VCaP (cell line): ENCODE measurements at regions not wholly inside any gene's neighbourhood (a gene's known extent, or its start where the extent isn't known, plus 50 kb on each side); places are given as distances from the start of the nearest gene placed in this dataset.

Experiments used
- H3K27ac ChIP-seq: fragments of 450-650 bp; 2 replicates; pipeline ENCODE4 v1.5.1; 2017
- TF ChIP-seq, protein P1 (sequence below): fragments of 450-650 bp; conservative IDR thresholded peaks from 2 replicates; pipeline ENCODE4 v1.5.1; 2017; ENCODE audit warnings: mild to moderate bottlenecking, moderate library complexity

DNA sequence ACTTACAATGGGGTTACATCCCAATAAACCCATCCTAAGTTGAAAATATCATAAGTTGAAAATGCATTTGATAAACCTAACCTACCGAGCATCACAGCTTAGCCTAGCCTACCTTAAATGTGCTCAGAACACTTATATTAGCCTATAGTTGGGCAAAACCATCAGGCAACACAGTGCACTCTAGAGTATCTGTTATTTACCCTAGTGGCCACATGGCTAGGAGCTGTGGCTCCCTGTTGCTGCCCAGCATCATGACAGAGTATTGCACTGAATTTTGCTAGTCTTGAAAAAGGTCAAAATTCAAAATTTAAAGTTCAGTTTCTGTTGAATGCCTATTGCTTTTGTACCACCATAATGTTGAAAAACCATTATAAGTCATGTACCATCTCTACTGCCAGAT lies 482.7 kb upstream of the ZEB2 start:
- TF ChIP-seq, protein P1, sequence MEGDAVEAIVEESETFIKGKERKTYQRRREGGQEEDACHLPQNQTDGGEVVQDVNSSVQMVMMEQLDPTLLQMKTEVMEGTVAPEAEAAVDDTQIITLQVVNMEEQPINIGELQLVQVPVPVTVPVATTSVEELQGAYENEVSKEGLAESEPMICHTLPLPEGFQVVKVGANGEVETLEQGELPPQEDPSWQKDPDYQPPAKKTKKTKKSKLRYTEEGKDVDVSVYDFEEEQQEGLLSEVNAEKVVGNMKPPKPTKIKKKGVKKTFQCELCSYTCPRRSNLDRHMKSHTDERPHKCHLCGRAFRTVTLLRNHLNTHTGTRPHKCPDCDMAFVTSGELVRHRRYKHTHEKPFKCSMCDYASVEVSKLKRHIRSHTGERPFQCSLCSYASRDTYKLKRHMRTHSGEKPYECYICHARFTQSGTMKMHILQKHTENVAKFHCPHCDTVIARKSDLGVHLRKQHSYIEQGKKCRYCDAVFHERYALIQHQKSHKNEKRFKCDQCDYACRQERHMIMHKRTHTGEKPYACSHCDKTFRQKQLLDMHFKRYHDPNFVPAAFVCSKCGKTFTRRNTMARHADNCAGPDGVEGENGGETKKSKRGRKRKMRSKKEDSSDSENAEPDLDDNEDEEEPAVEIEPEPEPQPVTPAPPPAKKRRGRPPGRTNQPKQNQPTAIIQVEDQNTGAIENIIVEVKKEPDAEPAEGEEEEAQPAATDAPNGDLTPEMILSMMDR = no peak
- H3K27ac ChIP-seq = no peak overlapping the region

DNA sequence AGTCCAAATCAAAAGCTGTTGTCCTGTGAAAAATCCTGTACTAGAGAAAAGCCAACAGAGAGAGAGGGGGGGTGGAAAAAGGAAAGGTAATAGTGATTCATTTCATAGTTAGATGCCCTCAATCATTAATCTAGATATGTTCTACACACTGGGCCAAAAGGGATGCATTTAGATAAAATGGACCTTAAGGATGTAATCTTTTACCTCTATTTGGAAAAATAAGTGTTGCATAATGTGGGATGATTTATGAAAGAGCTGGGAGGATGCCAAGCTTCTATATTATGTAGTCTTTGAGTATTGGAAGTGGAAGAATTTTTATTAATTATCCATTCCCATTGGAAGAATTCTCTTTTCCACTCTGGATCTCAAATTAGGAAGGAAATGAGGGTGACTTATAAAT lies 480.5 kb upstream of the ZEB2 start:
- no peak overlapping the region for H3K27ac ChIP-seq
- TF ChIP-seq, protein P1 = no peak

DNA sequence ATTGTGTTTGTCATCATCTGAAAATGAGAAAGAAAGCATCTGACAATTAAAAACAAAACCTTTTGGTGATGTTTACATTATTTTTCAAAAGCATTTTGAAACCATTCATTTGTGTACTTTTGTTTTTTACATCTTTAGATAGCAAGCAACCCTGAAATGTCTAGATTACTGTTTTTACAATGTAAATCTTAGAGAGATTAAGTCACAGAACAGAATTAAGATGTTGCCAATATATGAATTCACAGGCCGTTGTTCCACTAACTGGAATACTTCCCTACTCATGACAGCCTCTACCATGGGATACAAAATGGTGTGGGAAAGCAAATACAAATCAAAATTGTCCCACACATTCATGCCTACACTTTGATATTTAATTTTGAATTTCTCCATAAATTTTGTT lies 480.0 kb upstream of the ZEB2 start:
- TF ChIP-seq, protein P1 = no peak
- no peak overlapping the region for H3K27ac ChIP-seq

DNA sequence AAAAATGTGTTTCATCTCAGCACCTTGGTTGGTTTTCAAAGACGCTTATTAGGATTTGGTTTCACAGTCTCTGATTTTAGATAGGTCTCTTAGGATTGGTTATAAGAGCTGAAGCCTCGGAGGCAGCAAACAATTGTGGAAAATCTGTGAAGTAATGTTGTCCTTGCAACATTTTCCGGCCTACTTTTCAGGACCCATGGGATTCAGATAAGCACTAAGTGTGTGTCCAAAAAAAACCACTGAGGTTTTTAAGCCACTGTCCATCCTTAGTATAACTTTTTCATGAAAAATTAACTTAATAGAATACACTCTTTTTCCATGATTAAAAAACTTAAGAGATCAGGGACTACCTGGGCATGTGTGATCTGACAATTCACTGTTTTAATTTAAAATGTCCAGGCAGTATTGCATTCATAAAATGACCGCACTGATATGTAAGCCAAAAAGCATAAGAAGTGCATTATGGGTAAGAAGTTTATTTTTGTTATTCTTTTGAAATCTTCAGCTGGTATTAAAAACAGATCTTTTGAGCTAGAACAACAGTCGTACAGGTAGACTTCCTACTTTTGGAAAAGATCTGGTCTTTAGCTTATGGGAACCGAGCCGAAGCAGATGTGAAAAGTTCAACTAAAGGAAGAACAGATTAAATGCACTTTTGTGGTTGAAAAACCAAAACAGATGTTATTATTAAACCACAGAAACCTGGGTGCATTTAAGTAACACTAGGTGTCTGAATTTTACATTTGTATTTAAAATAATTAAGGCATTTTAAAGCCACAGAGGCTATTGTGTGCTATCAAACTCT lies 479.4 kb upstream of the ZEB2 start:
- TF ChIP-seq, protein P1 = no peak
- no peak overlapping the region for H3K27ac ChIP-seq

DNA sequence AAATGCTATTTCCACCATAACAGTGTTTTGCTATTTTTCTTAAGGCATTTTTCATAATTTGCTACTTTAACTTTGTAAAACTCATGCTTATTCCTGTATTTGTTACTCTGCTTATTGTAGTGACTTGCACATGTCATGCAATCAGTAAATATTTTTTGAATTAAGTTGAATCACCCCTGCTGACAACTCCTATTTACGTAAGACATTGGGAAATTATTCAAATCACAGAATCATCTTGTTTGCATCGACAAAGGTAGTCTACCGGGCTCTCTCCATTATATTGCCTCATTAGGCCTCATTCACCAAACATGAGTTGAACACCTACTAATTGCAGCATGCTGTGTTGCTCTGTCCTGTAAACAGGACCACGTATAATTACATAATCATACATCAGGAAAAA lies 478.5 kb upstream of the ZEB2 start:
- no peak overlapping the region for H3K27ac ChIP-seq
- TF ChIP-seq, protein P1 = no peak

DNA sequence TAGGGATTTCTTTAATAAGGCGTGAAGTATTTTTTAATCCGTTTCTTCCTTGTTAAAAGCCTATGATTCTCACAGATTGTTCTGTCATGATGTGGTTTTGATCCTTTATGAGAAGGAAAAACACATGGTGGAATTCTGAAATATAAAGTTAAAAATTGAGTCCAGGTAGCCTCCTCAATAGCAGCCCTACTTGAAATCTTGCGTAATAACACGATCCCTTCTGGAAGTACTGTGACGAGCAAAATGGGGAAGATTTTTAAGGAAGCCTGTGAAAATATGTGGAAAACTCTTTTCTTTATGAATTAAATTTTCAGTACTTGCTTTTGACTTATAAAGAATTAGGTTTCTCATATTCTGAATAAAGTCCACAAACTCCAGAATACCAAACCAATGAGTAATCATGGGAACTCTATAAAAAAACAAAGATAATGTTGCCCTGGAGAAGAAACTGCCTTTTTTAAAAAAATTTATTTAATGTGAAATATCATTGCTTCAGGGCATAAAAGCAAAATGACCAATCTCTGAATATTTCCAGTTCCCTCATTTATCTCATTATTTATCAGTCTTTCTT lies 476.4 kb upstream of the ZEB2 start:
- TF ChIP-seq, protein P1 = no peak
- H3K27ac ChIP-seq = no peak overlapping the region

DNA sequence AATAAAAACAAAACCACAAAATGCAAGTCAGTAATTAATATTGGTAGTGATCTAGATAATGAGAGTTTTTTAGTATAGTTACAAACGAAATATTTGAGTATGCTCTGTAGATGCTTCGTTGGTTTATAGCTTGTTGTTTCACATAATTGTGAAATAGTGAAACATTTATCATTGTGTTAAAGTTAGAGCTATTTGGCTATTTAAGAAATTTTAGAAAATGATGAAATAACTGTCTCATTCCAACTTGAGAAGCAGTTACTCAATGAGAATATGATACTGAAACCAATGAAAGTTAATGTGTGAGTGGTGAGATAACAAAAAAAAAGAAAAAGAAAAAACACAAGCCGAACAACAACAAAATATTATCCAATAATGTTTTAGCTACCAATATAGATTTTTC lies 475.6 kb upstream of the ZEB2 start:
- TF ChIP-seq, protein P1 = no peak
- H3K27ac ChIP-seq = no peak overlapping the region
